Gastroesophageal sphincter (tissue), 4 donors: ENCODE measurements at regions not wholly inside any gene's neighbourhood (a gene's known extent, or its start where the extent isn't known, plus 50 kb on each side); places are given as distances from the start of the nearest gene placed in this dataset.

ENCODE experiments used
- ATAC-seq: fragments of 150-250 bp; one replicate; pipeline ENCODE4 v1.9.1; 2016; ENCODE audit warnings: mild to moderate bottlenecking, moderate library complexity
- H3K27ac ChIP-seq, 4 donors: fragments of 200-600 bp; sonication (generic) in 3 of 4; 1 replicate in 3 of 4; 2 replicates in 1 of 4; pipeline ENCODE4 v1.5.1; 2016 to 2019
- H3K27me3 ChIP-seq: fragments of 200-600 bp; sonication (generic); one replicate; pipeline ENCODE4 v1.5.1; 2019
- H3K36me3 ChIP-seq, 2 donors: fragments of 200-600 bp; sonication (generic); one replicate each; pipeline ENCODE4 v1.5.1; 2019; ENCODE audit warnings: control low read depth in 1 of 2
- H3K4me1 ChIP-seq, 3 donors: fragments of 200-600 bp; sonication (generic); 1 replicate in 2 of 3; 2 replicates in 1 of 3; pipeline ENCODE4 v1.5.1; 2016 to 2019; ENCODE audit warnings: control low read depth in 2 of 3
- H3K4me3 ChIP-seq, 2 donors: fragments of 200-600 bp; sonication (generic); one replicate each; pipeline ENCODE4 v1.5.1; 2019; ENCODE audit warnings: mild to moderate bottlenecking in 1 of 2, moderate library complexity in 1 of 2
- H3K9me3 ChIP-seq, 3 donors: fragments of 200-600 bp; sonication (generic); one replicate each; pipeline ENCODE4 v1.5.1; 2017 to 2019; ENCODE audit warnings: control low read depth in 2 of 3
- EP300 ChIP-seq: sonication (generic); formaldehyde crosslinking; IDR thresholded peaks from one replicate; pipeline ENCODE4 v1.6.1; 2017; ENCODE audit warnings: antibody characterized with exemption, mild to moderate bottlenecking
- POLR2A ChIP-seq, 2 donors: fragments of 450-650 bp; IDR thresholded peaks; one replicate each; pipeline ENCODE4 v1.6.1; 2017; ENCODE audit warnings: antibody characterized with exemption in 2 of 2, mild to moderate bottlenecking in 2 of 2, moderate library complexity in 1 of 2
- POLR2AphosphoS5 ChIP-seq: sonication (generic); formaldehyde crosslinking; IDR thresholded peaks from one replicate; pipeline ENCODE4 v1.6.1; 2017; ENCODE audit warnings: antibody characterized with exemption
- WGBS, 2 donors: methylation state at CpG; one replicate each; pipeline ENCODE4 v1.1.5; 2018; ENCODE audit warnings: low coverage in 1 of 2; 5-methylcytosine and 5-hydroxymethylcytosine counted together
- TF ChIP-seq, protein P1 (sequence below), 4 experiments: fragments of 200-600 bp in 2 of 4; fragments of 450-650 bp in 2 of 4; sonication (generic) in 1 of 4; IDR thresholded peaks; one replicate each; pipeline ENCODE4 v1.5.1; 2017 to 2019; ENCODE audit warnings: antibody characterized with exemption in 4 of 4, mild to moderate bottlenecking in 2 of 4, moderate library complexity in 2 of 4

DNA sequence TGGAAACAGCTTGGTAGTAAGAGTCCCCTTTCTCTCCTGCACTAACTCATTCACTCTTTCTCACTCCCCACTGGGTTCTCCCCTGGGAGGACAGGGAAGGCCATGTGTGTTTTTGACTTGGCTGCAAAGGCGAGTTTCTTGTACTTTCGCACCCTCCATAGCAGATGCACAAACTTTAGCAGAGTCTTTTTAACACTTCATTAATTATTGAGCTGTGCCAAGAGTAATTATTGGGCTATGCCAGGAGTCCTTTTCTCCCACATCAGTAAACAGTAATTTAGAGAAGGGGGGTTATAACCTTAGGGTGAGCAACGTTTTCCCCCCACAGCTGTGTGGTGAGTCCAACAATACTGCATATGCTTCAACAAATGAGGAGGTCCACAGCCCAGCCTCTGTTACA lies 224.4 kb upstream of the ATP11B start:
- Histone ChIP-seq H3K4me3 (no peak overlapping the region), H3K9me3 (peaks cover 0 to 3% (median 0%) of the 10 kb centered on the region in 3 donors), H3K4me1 (peaks cover 0 to 14% (median 3%) of the 10 kb centered on the region in 3 donors), H3K36me3 (no peaks in the 10 kb centered on the region), H3K27ac (no peak overlapping the region), H3K27me3 (no peaks in the 10 kb centered on the region)
- TF ChIP-seq, protein P1, sequence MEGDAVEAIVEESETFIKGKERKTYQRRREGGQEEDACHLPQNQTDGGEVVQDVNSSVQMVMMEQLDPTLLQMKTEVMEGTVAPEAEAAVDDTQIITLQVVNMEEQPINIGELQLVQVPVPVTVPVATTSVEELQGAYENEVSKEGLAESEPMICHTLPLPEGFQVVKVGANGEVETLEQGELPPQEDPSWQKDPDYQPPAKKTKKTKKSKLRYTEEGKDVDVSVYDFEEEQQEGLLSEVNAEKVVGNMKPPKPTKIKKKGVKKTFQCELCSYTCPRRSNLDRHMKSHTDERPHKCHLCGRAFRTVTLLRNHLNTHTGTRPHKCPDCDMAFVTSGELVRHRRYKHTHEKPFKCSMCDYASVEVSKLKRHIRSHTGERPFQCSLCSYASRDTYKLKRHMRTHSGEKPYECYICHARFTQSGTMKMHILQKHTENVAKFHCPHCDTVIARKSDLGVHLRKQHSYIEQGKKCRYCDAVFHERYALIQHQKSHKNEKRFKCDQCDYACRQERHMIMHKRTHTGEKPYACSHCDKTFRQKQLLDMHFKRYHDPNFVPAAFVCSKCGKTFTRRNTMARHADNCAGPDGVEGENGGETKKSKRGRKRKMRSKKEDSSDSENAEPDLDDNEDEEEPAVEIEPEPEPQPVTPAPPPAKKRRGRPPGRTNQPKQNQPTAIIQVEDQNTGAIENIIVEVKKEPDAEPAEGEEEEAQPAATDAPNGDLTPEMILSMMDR (IDR thresholded peaks at IDR 0.05): no peak
- TF ChIP-seq POLR2AphosphoS5 (no peak), POLR2A (IDR thresholded peaks at IDR 0.05) (no peak), EP300 (no peak)
- no peak for ATAC-seq
- WGBS, 2 donors: 10 to 37% methylated on average over 2 to 3 of the region's 3 CpGs

DNA sequence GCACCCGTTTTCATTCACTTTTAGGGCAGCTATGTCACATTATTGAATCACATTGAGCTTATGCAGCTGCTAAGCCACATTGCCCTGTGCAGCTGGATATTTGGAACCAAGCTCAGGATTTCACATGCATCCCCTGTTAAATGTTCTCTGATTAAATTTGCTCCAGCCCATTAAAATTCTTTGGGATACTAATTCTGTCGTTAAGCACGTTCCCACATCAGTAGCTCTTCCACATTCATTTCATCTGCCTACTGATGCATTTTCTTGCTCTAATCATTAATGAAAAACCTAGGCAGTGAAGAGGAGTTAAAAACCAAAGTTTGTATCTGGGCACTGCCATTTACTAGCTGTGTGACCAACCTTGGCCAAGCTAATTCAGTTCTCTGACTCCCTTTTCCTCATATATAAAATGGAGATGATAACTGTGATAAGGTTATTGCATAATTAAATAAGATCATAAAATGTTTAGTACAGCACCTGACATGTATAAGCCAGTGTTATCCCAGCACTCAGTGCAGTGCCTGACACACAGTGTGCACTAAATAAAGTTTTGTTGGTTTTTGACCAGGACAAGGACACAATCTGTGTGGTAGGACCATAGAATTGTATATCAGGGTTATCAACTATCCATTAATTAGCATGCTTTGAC lies 222.2 kb upstream of the ATP11B start:
- TF ChIP-seq EP300 (no peak), POLR2A (IDR thresholded peaks at IDR 0.05) (no peak), POLR2AphosphoS5 (no peak)
- TF ChIP-seq, protein P1 (IDR thresholded peaks at IDR 0.05): no peak
- WGBS, 2 donors: 50 to 63% methylated on average over 2 to 3 of the region's 3 CpGs
- Histone ChIP-seq H3K36me3 (no peaks in the 10 kb centered on the region), H3K4me3 (no peak overlapping the region), H3K4me1 (peaks cover 0 to 14% (median 3%) of the 10 kb centered on the region in 3 donors), H3K27ac (no peak overlapping the region), H3K27me3 (no peaks in the 10 kb centered on the region), H3K9me3 (peaks cover 0 to 6% (median 0%) of the 10 kb centered on the region in 3 donors)
- no peak for ATAC-seq

DNA sequence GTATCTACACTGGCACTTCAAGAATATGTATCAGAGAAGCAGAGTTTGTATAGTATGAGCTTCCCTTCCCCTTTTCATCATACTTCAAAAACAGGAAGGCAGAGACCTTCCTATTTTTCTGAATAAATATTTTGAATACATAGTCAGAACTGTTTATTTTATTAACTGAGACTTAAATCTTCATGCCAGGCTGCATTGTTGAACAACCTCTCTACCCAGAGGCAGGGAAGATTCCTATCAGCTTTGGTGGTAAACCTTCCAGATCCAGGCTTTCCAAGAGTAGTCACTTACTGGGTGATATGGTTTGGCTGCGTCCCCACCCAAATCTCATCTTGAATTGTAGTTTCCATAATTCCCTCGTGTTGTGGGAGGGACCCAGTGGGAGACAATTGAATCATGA lies 217.4 kb upstream of the ATP11B start:
- WGBS, 2 donors: 30 to 39% methylated on average over 2 of the region's 2 CpGs
- Histone ChIP-seq H3K4me1 (no peaks in the 10 kb centered on the region), H3K36me3 (no peaks in the 10 kb centered on the region), H3K4me3 (no peak overlapping the region), H3K9me3 (peaks cover 0 to 6% (median 0%) of the 10 kb centered on the region in 3 donors), H3K27ac (no peak overlapping the region), H3K27me3 (no peaks in the 10 kb centered on the region)
- no peak for ATAC-seq
- TF ChIP-seq, protein P1 (IDR thresholded peaks at IDR 0.05): no peak
- no peak for TF ChIP-seq POLR2AphosphoS5
- no peak for TF ChIP-seq POLR2A (IDR thresholded peaks at IDR 0.05)
- no peak for TF ChIP-seq EP300

DNA sequence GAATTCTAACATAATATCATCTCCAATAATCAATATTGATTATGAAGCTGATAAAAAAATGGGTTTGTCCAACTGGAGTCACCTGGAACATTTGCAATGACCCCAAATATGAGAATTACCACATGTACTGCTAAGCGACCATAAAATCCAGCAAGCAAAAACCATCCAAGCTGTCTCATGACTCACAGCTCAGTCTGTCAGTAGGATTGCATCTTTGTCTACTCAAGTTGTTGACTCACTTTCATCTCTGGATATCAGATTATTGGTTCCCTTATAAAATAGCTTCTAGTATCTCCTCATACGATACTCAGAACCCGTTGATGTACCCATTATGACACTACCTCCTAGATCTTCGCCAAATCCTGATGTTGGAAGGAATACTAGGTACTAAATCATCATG lies 209.8 kb upstream of the ATP11B start:
- ATAC-seq: no peak
- Histone ChIP-seq H3K27ac (no peak overlapping the region), H3K4me1 (no peaks in the 10 kb centered on the region), H3K27me3 (no peaks in the 10 kb centered on the region), H3K9me3 (no peaks in the 10 kb centered on the region), H3K36me3 (no peaks in the 10 kb centered on the region), H3K4me3 (no peak overlapping the region)
- TF ChIP-seq POLR2AphosphoS5: no peak
- TF ChIP-seq EP300: no peak
- no peak for TF ChIP-seq POLR2A (IDR thresholded peaks at IDR 0.05)
- TF ChIP-seq, protein P1 (IDR thresholded peaks at IDR 0.05): no peak
- 78 to 100% methylated on average over 3 to 4 of the region's 4 CpGs for WGBS, 2 donors

DNA sequence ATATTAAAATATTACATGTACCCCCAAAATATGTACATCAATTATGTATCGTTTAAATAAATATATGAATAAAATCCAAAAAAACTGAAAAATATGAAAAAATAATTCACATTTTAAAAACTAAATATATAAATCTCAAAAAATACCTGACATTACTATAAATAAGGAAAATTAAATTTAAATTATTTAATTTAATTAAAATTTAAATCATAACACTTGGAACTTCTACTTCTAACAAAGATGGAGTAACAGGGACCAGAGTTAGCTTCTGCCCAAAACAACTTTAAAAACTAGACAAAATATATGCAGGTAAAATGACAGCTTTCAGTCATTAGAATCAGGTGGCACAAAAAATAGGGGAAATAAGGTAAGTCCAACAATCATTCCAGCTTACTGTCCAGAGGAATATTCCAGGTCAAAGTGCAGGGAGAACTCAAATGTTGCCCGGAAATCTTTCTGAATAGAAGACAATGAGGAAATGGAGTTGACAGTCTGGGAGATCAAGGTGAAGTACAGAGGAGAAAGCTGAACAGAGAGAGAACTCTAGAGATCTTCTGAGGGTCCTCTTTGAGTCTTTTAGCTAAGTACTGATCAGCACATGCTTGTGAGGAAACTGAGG lies 207.7 kb upstream of the ATP11B start:
- Histone ChIP-seq H3K4me1 (no peaks in the 10 kb centered on the region), H3K27ac (no peak overlapping the region), H3K9me3 (no peaks in the 10 kb centered on the region), H3K27me3 (no peaks in the 10 kb centered on the region), H3K4me3 (no peak overlapping the region), H3K36me3 (no peaks in the 10 kb centered on the region)
- no peak for ATAC-seq
- WGBS, 2 donors: 78 to 89% methylated on average over 1 to 2 of the region's 2 CpGs
- TF ChIP-seq, protein P1 (IDR thresholded peaks at IDR 0.05): no peak
- TF ChIP-seq POLR2AphosphoS5: no peak
- TF ChIP-seq EP300: no peak
- no peak for TF ChIP-seq POLR2A (IDR thresholded peaks at IDR 0.05)
